GM18502 (cell line): ENCODE measurements at regions not wholly inside any gene's neighbourhood (a gene's known extent, or its start where the extent isn't known, plus 50 kb on each side); places are given as distances from the start of the nearest gene placed in this dataset.
"Not testable (repeated sequence)": the region's sequence is repeated elsewhere in the genome, so short reads cannot be mapped to it uniquely, and the experiment has no call there.

Experiments used
- ATAC-seq: cut with Tn5 transposase; IDR thresholded peaks from one replicate; pipeline ENCODE4 v1.9.1; 2021; ENCODE audit warnings: mild to moderate bottlenecking; ENCODE audit not compliant: unreplicated experiment, poor library complexity

GRCh38 chr5:98319299-98320011 is 454.0 kb upstream of the RGMB start:
- no peak for ATAC-seq

DNA sequence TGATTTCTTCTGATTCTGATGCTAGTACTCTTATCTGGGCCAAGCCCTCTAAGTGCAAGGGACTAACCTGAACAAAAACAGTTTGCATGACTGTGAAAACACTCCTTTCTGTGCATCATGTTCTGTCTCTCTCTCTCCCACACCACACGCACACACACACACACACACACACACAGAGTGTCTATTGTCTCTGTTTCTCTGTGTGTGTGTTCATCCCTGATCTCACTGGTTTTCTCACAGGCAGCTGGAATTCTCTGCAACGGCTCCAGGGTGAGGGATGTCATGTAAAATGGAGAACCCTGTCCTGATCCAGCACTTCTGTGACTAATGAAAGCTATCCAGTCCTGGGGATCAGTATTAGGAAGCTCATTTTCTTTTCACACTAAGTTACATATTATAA is 453.1 kb upstream of the RGMB start:
- no peak for ATAC-seq

DNA sequence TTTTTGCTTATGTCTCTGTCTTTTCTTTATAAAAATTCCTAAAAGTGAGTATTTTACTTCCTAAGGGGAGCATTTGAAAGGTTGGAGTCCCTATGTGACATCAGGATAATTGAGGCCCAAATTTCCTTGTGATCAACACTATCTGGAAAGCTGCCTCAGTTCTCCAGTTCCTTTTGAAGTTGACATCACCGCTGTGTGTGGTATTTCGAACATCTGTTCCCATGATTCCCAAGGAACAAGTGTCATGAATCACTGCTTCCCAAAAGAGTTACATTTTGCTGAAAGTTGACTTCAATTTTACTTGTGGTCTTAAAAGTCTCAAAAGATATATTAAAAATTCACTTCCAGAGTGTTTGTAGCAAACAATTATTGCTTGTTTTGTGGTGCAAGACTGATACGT is 452.1 kb upstream of the RGMB start:
- no peak for ATAC-seq

- not testable (repeated sequence) for ATAC-seq
Measured at GRCh38 chr5:98325187-98325586, 448.3 kb upstream of the RGMB start.

- no peak for ATAC-seq
Measured at GRCh38 chr5:98328015-98328414, 445.4 kb upstream of the RGMB start.

GRCh38 chr5:98330871-98331270 is 442.6 kb upstream of the RGMB start:
- ATAC-seq: no peak

DNA sequence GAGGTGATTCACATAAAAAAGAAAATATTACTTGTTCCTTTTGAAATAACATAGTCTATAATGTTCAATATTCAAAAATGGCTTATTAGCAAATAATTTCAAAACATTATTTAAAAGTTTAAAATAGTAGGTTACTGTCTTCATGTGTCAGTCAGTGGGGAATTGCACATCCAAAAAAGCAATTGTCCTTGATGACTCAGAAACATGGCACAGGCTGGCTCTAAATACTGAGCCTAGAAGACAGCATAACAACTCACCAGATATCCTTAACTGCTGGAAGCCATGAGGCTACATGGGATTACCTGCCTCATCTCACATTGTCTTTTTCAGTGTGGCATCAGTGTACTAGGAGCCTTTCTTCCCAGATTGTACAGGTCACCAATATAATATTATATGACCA is 439.5 kb upstream of the RGMB start:
- no peak for ATAC-seq

- ATAC-seq: no peak
Measured at GRCh38 chr5:98334946-98335345, 438.5 kb upstream of the RGMB start.

- no peak for ATAC-seq
Measured at GRCh38 chr5:98339141-98339848, 434.2 kb upstream of the RGMB start.

DNA sequence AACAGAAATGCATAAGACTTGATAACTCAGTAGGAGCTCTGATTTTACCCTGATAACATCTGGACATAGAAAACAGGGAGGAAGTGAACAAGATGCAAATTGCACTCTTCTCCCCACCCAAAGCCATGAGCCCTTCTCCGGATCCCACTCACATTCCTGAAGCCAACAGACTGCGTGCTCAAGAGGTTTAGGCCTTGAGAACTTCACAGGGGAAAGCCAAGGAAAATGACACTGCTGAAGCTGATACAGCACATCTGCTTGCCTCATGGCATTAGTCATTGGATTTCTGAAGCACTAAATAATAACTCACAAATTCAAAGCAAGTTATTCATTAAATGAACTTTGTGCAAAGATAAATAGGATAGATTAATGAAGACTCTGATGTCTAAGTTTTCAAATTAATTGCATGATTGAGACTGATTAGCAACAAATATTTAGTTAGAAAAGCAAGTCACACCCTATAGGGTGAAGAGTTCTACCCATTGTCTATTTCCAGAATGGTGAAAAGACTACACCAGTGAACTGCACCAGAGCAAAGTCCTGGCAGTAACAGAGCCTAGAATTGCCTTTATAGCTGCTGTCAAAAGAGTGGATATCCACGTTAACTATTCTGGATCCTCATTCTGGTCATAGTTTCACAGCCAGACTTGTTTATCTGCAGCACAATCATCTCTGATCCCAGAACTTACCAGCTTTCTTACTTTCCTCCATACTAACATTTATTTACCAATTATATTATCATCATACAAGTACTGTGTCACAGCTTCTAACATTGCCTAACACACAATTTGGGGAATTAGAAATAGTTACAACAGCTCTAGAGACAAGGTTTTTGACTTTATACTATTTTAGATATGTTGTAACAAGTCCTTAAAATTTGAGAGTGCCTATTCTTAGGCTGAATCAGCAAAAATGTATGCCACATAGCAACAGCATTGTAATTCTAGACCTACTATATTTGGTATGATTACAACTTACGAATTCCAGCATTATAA is 432.1 kb upstream of the RGMB start:
- no peak for ATAC-seq

DNA sequence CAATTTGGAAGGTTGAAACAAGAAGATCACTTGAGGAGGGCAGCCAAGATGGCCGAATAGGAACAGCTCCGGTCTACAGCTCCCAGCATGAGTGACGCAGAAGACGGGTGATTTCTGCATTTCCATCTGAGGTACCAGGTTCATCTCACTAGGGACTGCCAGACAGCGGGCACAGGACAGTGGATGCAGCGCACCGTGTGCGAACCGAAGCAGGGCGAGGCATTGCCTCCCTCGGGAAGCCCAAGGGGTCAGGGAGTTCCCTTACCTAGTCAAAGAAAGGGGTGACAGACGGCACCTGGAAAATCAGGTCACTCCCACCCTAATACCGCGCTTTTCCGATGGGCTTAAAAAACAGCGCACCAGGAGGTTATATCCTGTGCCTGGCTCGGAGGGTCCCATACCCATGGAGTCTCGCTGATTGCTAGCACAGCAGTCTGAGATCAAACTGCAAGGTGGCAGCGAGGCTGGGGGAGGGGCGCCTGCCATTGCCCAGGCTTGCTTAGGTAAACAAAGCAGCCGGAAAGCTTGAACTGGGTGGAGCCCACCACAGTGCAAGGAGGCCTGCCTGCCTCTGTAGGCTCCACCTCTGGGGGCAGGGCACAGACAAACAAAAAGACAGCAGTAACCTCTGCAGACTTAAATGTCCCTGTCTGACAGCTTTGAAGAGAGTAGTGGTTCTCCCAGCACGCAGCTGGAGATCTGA is 430.4 kb upstream of the RGMB start:
- ATAC-seq: not testable (repeated sequence)

DNA sequence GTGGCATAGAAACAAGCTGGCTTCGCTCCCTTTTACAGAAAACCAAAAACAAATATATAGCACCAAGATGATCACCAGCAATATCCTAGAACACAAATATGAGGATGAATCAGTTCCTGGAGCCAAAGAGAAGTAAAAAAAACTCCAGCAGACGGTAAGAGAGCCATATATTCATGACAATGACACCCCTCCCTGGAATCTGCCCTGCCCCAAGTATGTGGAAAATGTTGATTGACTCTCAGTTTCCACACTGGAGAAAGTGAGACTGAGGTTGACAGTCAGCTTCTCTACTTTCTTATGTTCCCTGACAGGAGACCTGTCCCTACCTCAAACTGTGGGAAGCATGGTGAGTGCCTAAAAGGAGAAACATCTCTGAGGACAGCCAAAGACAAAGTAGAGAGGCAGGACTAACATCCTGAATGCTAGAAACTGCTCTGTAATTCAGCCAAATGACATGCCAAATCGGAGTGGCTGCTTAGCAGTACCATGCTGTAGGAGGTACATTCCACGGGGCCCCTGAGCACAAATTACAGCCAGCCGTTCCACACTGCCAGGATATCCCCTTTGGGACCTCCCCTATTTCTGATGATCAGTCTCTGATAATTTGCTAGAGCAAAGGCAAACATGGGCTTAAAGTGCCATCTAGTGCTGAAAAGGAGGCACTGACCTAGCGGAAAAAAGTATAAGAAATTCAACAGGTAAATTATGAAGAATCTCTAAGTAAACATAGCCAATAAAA is 424.0 kb upstream of the RGMB start:
- no peak for ATAC-seq

GRCh38 chr5:98349990-98350365 is 423.5 kb upstream of the RGMB start:
- ATAC-seq: no peak

DNA sequence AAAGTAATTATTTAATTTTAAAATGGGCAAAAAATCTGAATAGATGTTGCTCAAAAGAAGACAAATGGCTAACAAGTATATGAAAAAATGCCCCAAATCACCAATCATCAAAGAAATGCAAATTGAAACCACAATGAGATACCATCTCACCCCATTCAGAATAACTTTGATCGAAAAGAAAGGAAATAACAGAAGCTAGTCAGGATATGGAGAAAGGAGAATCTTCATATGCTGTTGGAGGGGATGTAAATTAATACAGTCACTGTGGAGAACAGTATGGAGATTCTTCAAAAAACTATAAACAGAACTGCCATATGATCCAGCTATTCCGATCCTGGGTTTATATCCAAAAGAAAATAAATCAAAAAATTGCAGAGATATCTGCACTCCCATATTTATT is 418.5 kb upstream of the RGMB start:
- ATAC-seq: no peak

DNA sequence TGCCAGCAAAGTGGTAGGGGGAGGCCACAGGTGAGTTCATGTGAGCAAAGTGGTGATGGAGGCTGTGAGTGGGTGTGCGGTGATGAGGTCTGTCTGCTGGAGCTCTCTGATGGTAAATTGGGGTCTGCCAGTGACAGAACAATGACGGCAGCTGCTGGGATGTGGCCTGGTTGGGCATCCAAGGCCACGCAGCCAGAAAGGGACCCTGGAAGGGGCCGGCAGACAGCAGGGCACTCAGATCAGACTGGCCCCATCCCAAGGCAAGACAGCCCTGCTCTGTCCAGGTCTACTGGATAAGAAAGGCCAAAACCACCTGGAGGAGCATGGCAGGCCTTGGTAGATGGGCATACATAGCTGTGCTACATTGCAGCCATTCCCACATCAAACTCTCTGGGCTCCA is 412.9 kb upstream of the RGMB start:
- ATAC-seq: no peak

- no peak for ATAC-seq
Measured at GRCh38 chr5:98363157-98363556, 410.3 kb upstream of the RGMB start.

GRCh38 chr5:98364549-98364948 is 408.9 kb upstream of the RGMB start:
- no peak for ATAC-seq

DNA sequence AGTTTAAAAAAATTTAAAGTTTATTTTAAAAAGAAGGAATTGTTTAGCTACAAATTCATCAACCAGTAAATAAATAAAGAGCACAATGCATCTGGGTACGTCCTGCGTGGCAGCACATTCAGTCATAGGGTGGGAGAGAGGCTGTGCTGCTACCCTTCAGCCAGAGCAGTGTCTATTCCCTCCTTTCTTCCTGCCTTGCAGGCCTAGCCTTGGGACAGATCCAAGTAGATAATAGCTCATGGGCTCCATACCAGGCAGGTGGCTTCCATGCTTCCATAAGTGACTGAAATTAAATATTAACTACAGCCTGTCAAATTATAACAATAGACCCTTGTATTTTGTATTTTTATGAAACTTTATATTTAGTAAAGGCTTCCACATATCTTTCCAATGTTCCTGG is 408.3 kb upstream of the RGMB start:
- ATAC-seq: no peak

DNA sequence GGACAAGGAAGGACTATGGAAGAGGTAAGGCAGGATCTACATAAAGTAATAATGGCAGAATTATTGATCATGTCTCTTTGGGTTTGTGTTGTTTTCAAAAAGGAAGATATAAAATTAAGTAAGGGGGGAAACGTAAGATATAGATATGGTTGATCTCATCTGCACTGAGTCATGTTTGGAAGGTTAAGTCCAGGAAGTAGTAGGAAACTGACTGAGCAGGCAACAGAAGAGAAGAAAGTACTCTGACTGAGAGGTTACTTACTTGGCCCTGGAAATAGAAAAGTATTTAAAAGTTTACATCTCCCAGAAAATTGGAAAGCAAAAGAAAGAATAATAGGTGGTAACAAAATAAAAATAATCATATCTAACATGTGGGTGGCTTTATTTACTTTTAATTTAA is 405.3 kb upstream of the RGMB start:
- no peak for ATAC-seq

DNA sequence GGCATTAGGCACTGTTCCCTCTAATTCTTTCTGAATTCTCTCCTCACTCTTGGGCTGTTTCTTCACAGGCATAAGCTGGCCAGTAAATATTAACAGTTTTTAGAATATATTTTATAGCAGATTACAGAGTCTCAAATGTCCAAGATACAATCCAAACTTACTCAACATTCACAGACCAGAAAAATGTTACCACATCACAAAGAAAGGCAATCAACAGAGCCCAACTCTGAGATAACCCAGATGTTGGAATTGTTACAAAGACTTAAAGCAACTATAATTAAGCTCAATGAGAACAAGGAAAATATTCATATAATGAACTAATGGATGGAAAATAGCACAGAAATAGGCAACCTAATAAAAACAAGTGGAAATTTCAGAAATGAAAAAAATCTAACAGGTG is 401.1 kb upstream of the RGMB start:
- no peak for ATAC-seq
